Fibroblast of lung (primary cell): ENCODE measurements at regions not wholly inside any gene's neighbourhood (a gene's known extent, or its start where the extent isn't known, plus 50 kb on each side); places are given as distances from the start of the nearest gene placed in this dataset.
A peak's percentile ranks its signal among the peaks of the same experiment; 100 is the strongest.

ENCODE experiments used
- DNase-seq, 2 donors: peaks; one replicate each; pipeline versions ENCODE4 v3.0.0 to v3.0.0-alpha.2; 2010; ENCODE audit warnings: low read depth in 2 of 2
- H2AFZ ChIP-seq: 2 replicates; pipeline ENCODE4 v1.5.1; 2012; ENCODE audit warnings: low read length, control low read depth, inconsistent platforms
- H3K27ac ChIP-seq: 2 replicates; pipeline ENCODE4 v1.5.1; 2011; ENCODE audit warnings: low read length, control low read depth; ENCODE audit not compliant: insufficient read depth
- H3K27me3 ChIP-seq: 2 replicates; pipeline ENCODE4 v1.5.1; 2011; ENCODE audit warnings: mild to moderate bottlenecking, low read length; ENCODE audit not compliant: control insufficient read depth, insufficient read depth
- H3K36me3 ChIP-seq: 2 replicates; pipeline ENCODE4 v1.5.1; 2011; ENCODE audit warnings: low read length; ENCODE audit not compliant: control insufficient read depth, insufficient read depth
- H3K4me1 ChIP-seq: 2 replicates; pipeline ENCODE4 v1.5.1; 2011; ENCODE audit warnings: low read length; ENCODE audit not compliant: control insufficient read depth, insufficient read depth; ENCODE audit errors: extremely low read depth
- H3K4me2 ChIP-seq: 2 replicates; pipeline ENCODE4 v1.5.1; 2011; ENCODE audit warnings: low read length, control low read depth; ENCODE audit not compliant: insufficient read depth; ENCODE audit errors: extremely low read depth
- H3K4me3 ChIP-seq, 4 experiments: fragments of 200-600 bp in 1 of 4; sonication (generic) in 1 of 4; replicated peaks in 1 of 4; 2 replicates each; pipeline ENCODE4 v1.5.1; 2011 to 2016; ENCODE audit warnings: low read length in 4 of 4, low read depth in 3 of 4, mild to moderate bottlenecking in 3 of 4, control low read depth in 2 of 4, inconsistent platforms in 1 of 4, mixed read lengths in 1 of 4; ENCODE audit not compliant: insufficient read depth in 1 of 4; ENCODE audit errors: control extremely low read depth in 1 of 4
- H3K79me2 ChIP-seq: 2 replicates; pipeline ENCODE4 v1.5.1; 2012; ENCODE audit warnings: mild to moderate bottlenecking, low read length, inconsistent platforms; ENCODE audit not compliant: control insufficient read depth, insufficient read depth
- H3K9ac ChIP-seq: 2 replicates; pipeline ENCODE4 v1.5.1; 2011; ENCODE audit warnings: mild to moderate bottlenecking, low read length, control low read depth; ENCODE audit not compliant: insufficient read depth
- H3K9me3 ChIP-seq: 2 replicates; pipeline ENCODE4 v1.5.1; 2012; ENCODE audit warnings: low read depth, low read length; ENCODE audit not compliant: control insufficient read depth, insufficient read depth
- H4K20me1 ChIP-seq: 2 replicates; pipeline ENCODE4 v1.5.1; 2011; ENCODE audit warnings: low read length; ENCODE audit not compliant: control insufficient read depth, insufficient read depth; ENCODE audit errors: extremely low read depth
- EZH2 ChIP-seq: IDR thresholded peaks from 2 replicates; pipeline ENCODE4 v1.5.1; 2012; ENCODE audit warnings: low read length, control low read depth, mild to moderate bottlenecking; ENCODE audit errors: missing control alignments
- TF ChIP-seq, protein P1 (sequence below), 2 donors: IDR thresholded peaks in 1 of 2; conservative IDR thresholded peaks in 1 of 2; 1 replicate in 1 of 2; 2 replicates in 1 of 2; pipeline ENCODE4 v1.5.1; 2011 to 2012; ENCODE audit warnings: low read length in 2 of 2, control low read depth in 1 of 2, inconsistent platforms in 1 of 2, low read depth in 1 of 2, mild to moderate bottlenecking in 1 of 2

DNA sequence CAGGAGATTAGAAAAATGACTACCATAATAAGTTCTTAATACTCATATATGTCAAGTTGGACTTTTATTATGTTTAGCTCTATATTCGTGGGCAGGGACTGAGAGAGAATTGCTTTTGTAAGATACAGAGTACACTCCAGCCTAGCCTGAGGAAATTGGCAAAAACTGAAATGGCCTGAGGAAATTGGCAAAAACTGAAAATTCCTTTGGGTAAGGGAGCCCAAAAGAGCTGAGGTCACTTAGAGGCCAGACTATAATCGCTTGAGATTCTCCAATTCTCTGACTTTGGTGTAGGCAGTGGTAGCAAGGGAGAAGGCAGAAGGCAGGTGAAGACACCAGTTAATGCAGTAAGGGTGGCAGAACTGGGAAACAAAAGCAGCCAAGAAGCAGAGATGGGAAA is 124.5 kb upstream of the HCCS start:
- no peak overlapping the region for H3K4me2 ChIP-seq
- TF ChIP-seq, protein P1, sequence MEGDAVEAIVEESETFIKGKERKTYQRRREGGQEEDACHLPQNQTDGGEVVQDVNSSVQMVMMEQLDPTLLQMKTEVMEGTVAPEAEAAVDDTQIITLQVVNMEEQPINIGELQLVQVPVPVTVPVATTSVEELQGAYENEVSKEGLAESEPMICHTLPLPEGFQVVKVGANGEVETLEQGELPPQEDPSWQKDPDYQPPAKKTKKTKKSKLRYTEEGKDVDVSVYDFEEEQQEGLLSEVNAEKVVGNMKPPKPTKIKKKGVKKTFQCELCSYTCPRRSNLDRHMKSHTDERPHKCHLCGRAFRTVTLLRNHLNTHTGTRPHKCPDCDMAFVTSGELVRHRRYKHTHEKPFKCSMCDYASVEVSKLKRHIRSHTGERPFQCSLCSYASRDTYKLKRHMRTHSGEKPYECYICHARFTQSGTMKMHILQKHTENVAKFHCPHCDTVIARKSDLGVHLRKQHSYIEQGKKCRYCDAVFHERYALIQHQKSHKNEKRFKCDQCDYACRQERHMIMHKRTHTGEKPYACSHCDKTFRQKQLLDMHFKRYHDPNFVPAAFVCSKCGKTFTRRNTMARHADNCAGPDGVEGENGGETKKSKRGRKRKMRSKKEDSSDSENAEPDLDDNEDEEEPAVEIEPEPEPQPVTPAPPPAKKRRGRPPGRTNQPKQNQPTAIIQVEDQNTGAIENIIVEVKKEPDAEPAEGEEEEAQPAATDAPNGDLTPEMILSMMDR (conservative IDR thresholded peaks at IDR 0.05 in 1 of 2, IDR thresholded peaks at IDR 0.05 in 1 of 2; ENCODE audit: low read depth in 1 of 2, low read length in 2 of 2), result no peak
- TF ChIP-seq EZH2, result no peak
- H3K9me3 ChIP-seq, result no peaks in the 10 kb centered on the region
- no peaks in the 10 kb centered on the region for H4K20me1 ChIP-seq
- H2AFZ ChIP-seq, result no peak overlapping the region
- H3K9ac ChIP-seq, result no peak overlapping the region
- no peaks in the 10 kb centered on the region for H3K79me2 ChIP-seq
- no peaks in the 10 kb centered on the region for H3K4me1 ChIP-seq
- H3K27me3 ChIP-seq, result no peaks in the 10 kb centered on the region
- no peaks in the 10 kb centered on the region for H3K36me3 ChIP-seq
- no peak overlapping the region for H3K27ac ChIP-seq
- no peak overlapping the region for H3K4me3 ChIP-seq
- peak in 1 of 2 donors; percentile 33 for DNase-seq

DNA sequence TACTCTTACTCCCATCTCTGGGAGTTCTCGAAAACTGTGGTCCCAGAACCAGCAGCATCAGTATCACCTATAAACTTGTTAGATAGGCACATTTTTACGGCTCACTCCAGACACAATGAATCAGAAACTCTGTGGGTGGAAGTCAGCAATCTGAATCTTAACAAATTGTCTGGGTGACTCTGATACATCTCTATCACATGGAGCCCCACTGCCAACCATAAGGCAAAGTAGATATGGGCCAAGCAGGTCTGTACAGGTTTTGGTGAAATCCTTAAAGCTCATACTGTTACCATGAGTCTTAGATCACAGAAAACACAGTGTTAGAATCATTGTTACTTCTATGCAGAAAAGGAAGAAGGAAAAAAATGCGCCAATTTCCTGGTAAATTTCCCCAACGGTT is 122.5 kb upstream of the HCCS start:
- Histone ChIP-seq H3K4me2 (no peak overlapping the region), H3K27ac (no peak overlapping the region), H3K27me3 (no peaks in the 10 kb centered on the region), H4K20me1 (no peaks in the 10 kb centered on the region), H2AFZ (no peak overlapping the region), H3K4me3 (no peak overlapping the region), H3K9ac (no peak overlapping the region), H3K79me2 (no peaks in the 10 kb centered on the region), H3K9me3 (no peaks in the 10 kb centered on the region), H3K36me3 (no peaks in the 10 kb centered on the region), H3K4me1 (no peaks in the 10 kb centered on the region)
- TF ChIP-seq, protein P1 (conservative IDR thresholded peaks at IDR 0.05 in 1 of 2, IDR thresholded peaks at IDR 0.05 in 1 of 2; ENCODE audit: low read depth in 1 of 2, low read length in 2 of 2), result no peak
- no peak for TF ChIP-seq EZH2
- no peak for DNase-seq

DNA sequence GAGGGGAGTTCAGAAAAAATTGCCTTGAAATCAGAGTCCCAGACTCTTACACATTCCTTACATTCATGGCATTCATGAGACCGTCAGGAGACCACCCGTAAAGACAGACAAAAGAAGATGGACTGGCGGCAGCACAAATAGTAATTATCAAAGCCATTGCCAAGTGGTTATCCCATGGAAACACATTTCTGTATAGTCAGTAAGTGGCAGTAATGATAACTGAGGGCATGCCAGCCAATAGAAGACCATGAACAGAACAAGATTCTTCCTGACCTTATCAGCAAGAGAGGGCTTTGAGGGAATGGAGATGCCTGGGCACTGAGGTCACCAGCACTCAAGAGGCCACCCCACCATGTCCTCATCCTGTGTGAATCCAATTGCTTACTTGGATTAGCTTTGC is 121.7 kb upstream of the HCCS start:
- Histone ChIP-seq H3K4me1 (no peaks in the 10 kb centered on the region), H3K79me2 (no peaks in the 10 kb centered on the region), H3K27ac (no peak overlapping the region), H3K9ac (no peak overlapping the region), H4K20me1 (no peaks in the 10 kb centered on the region), H3K27me3 (no peaks in the 10 kb centered on the region), H3K4me2 (no peak overlapping the region), H3K36me3 (no peaks in the 10 kb centered on the region), H3K9me3 (no peaks in the 10 kb centered on the region), H2AFZ (no peak overlapping the region), H3K4me3 (no peak overlapping the region)
- DNase-seq, result peak in 1 of 2 donors; percentile 46
- TF ChIP-seq EZH2, result no peak
